ENCODE measurements at regions not wholly inside any gene's neighbourhood (a gene's known extent, or its start where the extent isn't known, plus 50 kb on each side); places are given as distances from the start of the nearest gene placed in this dataset.

DNA sequence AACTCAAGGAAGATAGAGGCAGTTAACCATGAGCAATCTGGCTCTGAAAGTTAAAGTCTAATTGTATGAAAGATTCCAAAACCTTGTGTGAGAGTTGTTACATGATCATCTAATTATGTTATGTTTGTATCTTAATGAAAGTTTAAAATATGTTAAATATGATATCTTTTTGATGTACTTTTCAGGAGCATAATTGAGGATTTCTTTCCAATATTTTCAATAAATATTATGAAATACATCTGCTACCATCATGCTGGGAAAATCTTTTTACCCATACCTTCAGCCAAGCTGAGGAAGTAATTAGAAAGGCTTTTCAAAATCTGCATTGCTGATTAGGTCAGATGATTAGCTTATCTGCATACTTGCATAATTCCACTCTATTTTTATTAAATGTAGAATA is 318.4 kb downstream of the KLF12 start:
- TF ChIP-seq, protein P1, sequence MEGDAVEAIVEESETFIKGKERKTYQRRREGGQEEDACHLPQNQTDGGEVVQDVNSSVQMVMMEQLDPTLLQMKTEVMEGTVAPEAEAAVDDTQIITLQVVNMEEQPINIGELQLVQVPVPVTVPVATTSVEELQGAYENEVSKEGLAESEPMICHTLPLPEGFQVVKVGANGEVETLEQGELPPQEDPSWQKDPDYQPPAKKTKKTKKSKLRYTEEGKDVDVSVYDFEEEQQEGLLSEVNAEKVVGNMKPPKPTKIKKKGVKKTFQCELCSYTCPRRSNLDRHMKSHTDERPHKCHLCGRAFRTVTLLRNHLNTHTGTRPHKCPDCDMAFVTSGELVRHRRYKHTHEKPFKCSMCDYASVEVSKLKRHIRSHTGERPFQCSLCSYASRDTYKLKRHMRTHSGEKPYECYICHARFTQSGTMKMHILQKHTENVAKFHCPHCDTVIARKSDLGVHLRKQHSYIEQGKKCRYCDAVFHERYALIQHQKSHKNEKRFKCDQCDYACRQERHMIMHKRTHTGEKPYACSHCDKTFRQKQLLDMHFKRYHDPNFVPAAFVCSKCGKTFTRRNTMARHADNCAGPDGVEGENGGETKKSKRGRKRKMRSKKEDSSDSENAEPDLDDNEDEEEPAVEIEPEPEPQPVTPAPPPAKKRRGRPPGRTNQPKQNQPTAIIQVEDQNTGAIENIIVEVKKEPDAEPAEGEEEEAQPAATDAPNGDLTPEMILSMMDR (conservative IDR thresholded peaks at IDR 0.05; ENCODE audit: low read length), result no peak
- no peak for TF ChIP-seq EZH2phosphoT487 (IDR thresholded peaks at IDR 0.05; ENCODE audit: borderline replicate concordance, low read depth, low read length)
